Activated CD4-positive, alpha-beta memory T cell treated with anti-CD3 and anti-CD28 coated beads for 36 hours (primary cell): ENCODE measurements at regions not wholly inside any gene's neighbourhood (a gene's known extent, or its start where the extent isn't known, plus 50 kb on each side); places are given as distances from the start of the nearest gene placed in this dataset.

Experiments used
- CTCF ChIA-PET: fragments of 350-600 bp; sonication (Branson Sonifier 250); formaldehyde crosslinking; loops from one replicate; lab custom pipeline; 2021; ENCODE audit warnings: antibody characterized with exemption, inconsistent platforms; lab: Charles Lee
- POLR2A ChIA-PET: fragments of 350-600 bp; sonication (Branson Sonifier 250); formaldehyde crosslinking; loops from one replicate; lab custom pipeline; 2021; ENCODE audit warnings: antibody characterized with exemption; lab: Charles Lee
- DNase-seq: peaks from one replicate; pipeline ENCODE4 v3.0.0-alpha.2; 2020
- H3K27ac Mint-ChIP-seq: one replicate; pipeline ENCODE4 v1.8.0; 2021; ENCODE audit warnings: mixed read lengths
- H3K27me3 Mint-ChIP-seq: one replicate; pipeline ENCODE4 v1.8.0; 2021; ENCODE audit warnings: mixed read lengths
- H3K36me3 Mint-ChIP-seq: one replicate; pipeline ENCODE4 v1.8.0; 2021; ENCODE audit warnings: mixed read lengths
- H3K4me1 Mint-ChIP-seq: one replicate; pipeline ENCODE4 v1.8.0; 2021; ENCODE audit warnings: low read depth, mixed read lengths
- H3K4me3 Mint-ChIP-seq: one replicate; pipeline ENCODE4 v1.8.0; 2021; ENCODE audit warnings: mild to moderate bottlenecking, mixed read lengths
- H3K9me3 Mint-ChIP-seq: one replicate; pipeline ENCODE4 v1.8.0; 2021; ENCODE audit warnings: mixed read lengths
- intact Hi-C: fragments of 100-400 bp; cut with micrococcal nuclease; formaldehyde crosslinking; loops from one replicate; pipeline ENCODE4 v1.15.1; 2023

GRCh38 chr6:21467091-21467490, 126.5 kb upstream of the SOX4 start:
- ChIA-PET POLR2A (no interaction called here), CTCF (no interaction called here)
- Mint-ChIP-seq H3K4me1 (no peaks in the 10 kb centered on the region), H3K27me3 (peaks cover 3% of the 10 kb centered on the region), H3K27ac (no peak overlapping the region), H3K4me3 (no peak overlapping the region), H3K9me3 (no peaks in the 10 kb centered on the region), H3K36me3 (no peaks in the 10 kb centered on the region)
- DNase-seq: no peak
- intact Hi-C loops: no loop called here

- Mint-ChIP-seq H3K4me3 (no peak overlapping the region), H3K36me3 (no peaks in the 10 kb centered on the region)
Observed at GRCh38 chr6:21468461-21468860, 125.1 kb upstream of the SOX4 start.

GRCh38 chr6:21469213-21469612, 124.3 kb upstream of the SOX4 start:
- Mint-ChIP-seq H3K27ac (no peak overlapping the region), H3K4me1 (no peaks in the 10 kb centered on the region), H3K4me3 (no peak overlapping the region), H3K9me3 (no peaks in the 10 kb centered on the region), H3K36me3 (no peaks in the 10 kb centered on the region), H3K27me3 (peaks cover 4% of the 10 kb centered on the region)
- ChIA-PET CTCF (no interaction called here), POLR2A (no interaction called here)
- no peak for DNase-seq
- intact Hi-C loops: no loop called here

More at GRCh38 chr6:21468461-21468860, 125.1 kb upstream of the SOX4 start:
- Mint-ChIP-seq H3K9me3 (no peaks in the 10 kb centered on the region), H3K27ac (no peak overlapping the region), H3K4me1 (no peaks in the 10 kb centered on the region), H3K27me3 (peaks cover 4% of the 10 kb centered on the region)
- ChIA-PET CTCF (no interaction called here), POLR2A (no interaction called here)
- DNase-seq: no peak
- intact Hi-C loops: no loop called here

- no peaks in the 10 kb centered on the region for H3K9me3 Mint-ChIP-seq
- ChIA-PET CTCF (no interaction called here), POLR2A (no interaction called here)
- intact Hi-C loops: no loop called here
- no peak for DNase-seq
- peaks cover 3% of the 10 kb centered on the region for H3K27me3 Mint-ChIP-seq
- no peaks in the 10 kb centered on the region for H3K36me3 Mint-ChIP-seq
- no peak overlapping the region for H3K27ac Mint-ChIP-seq
- no peaks in the 10 kb centered on the region for H3K4me1 Mint-ChIP-seq
- no peak overlapping the region for H3K4me3 Mint-ChIP-seq
Observed at GRCh38 chr6:21476112-21476511, 117.4 kb upstream of the SOX4 start.

GRCh38 chr6:21478411-21478810, 115.1 kb upstream of the SOX4 start:
- CTCF ChIA-PET: no interaction called here
- Mint-ChIP-seq H3K27ac (no peak overlapping the region), H3K9me3 (no peaks in the 10 kb centered on the region), H3K27me3 (peaks cover 1% of the 10 kb centered on the region), H3K4me1 (no peaks in the 10 kb centered on the region), H3K4me3 (no peak overlapping the region), H3K36me3 (no peaks in the 10 kb centered on the region)
- POLR2A ChIA-PET: no interaction called here
- intact Hi-C loops: no loop called here
- no peak for DNase-seq

GRCh38 chr6:21478883-21479539, 114.5 kb upstream of the SOX4 start:
- Mint-ChIP-seq H3K27ac (no peak overlapping the region), H3K4me1 (no peaks in the 10 kb centered on the region), H3K4me3 (no peak overlapping the region), H3K9me3 (no peaks in the 10 kb centered on the region), H3K36me3 (no peaks in the 10 kb centered on the region), H3K27me3 (peaks cover 2% of the 10 kb centered on the region)
- CTCF ChIA-PET: no interaction called here
- POLR2A ChIA-PET: no interaction called here
- DNase-seq: no peak
- intact Hi-C loops: no loop called here

- H3K9me3 Mint-ChIP-seq: no peaks in the 10 kb centered on the region
- H3K4me3 Mint-ChIP-seq: no peak overlapping the region
- DNase-seq: no peak
- ChIA-PET CTCF (no interaction called here), POLR2A (no interaction called here)
- H3K27me3 Mint-ChIP-seq: peaks cover 7% of the 10 kb centered on the region
- intact Hi-C loops: no loop called here
- H3K27ac Mint-ChIP-seq: no peak overlapping the region
- H3K36me3 Mint-ChIP-seq: no peaks in the 10 kb centered on the region
- H3K4me1 Mint-ChIP-seq: no peaks in the 10 kb centered on the region
Observed at GRCh38 chr6:21486115-21486514, 107.4 kb upstream of the SOX4 start.

GRCh38 chr6:21489826-21490225, 103.7 kb upstream of the SOX4 start:
- POLR2A ChIA-PET: no interaction called here
- Mint-ChIP-seq H3K36me3 (no peaks in the 10 kb centered on the region), H3K27me3 (peaks cover 4% of the 10 kb centered on the region), H3K9me3 (no peaks in the 10 kb centered on the region), H3K4me1 (no peaks in the 10 kb centered on the region), H3K27ac (no peak overlapping the region), H3K4me3 (no peak overlapping the region)
- DNase-seq: no peak
- intact Hi-C loops: no loop called here
- CTCF ChIA-PET: no interaction called here

- intact Hi-C loops: no loop called here
- Mint-ChIP-seq H3K4me1 (no peaks in the 10 kb centered on the region), H3K27me3 (no peaks in the 10 kb centered on the region), H3K9me3 (no peaks in the 10 kb centered on the region), H3K4me3 (no peak overlapping the region), H3K36me3 (no peaks in the 10 kb centered on the region), H3K27ac (no peak overlapping the region)
- CTCF ChIA-PET: no interaction called here
- POLR2A ChIA-PET: no interaction called here
- DNase-seq: no peak
Observed at GRCh38 chr6:21491955-21492354, 101.6 kb upstream of the SOX4 start.

- Mint-ChIP-seq H3K4me3 (no peak overlapping the region), H3K9me3 (no peaks in the 10 kb centered on the region), H3K27me3 (no peaks in the 10 kb centered on the region), H3K36me3 (no peaks in the 10 kb centered on the region), H3K27ac (no peak overlapping the region), H3K4me1 (no peaks in the 10 kb centered on the region)
- ChIA-PET POLR2A (no interaction called here), CTCF (no interaction called here)
- no peak for DNase-seq
- intact Hi-C loops: no loop called here
Observed at GRCh38 chr6:21494505-21494904, 99.0 kb upstream of the SOX4 start.

- Mint-ChIP-seq H3K9me3 (no peaks in the 10 kb centered on the region), H3K27ac (no peak overlapping the region), H3K27me3 (no peaks in the 10 kb centered on the region), H3K4me1 (no peaks in the 10 kb centered on the region), H3K36me3 (no peaks in the 10 kb centered on the region), H3K4me3 (no peak overlapping the region)
- ChIA-PET POLR2A (interaction anchor here (0.6 kb wide), 1 partner anchor 128 kb away, joined by 3 read pairs; no protein-coding TSS in a partner anchor), CTCF (no interaction called here)
- DNase-seq: no peak
- intact Hi-C loops: no loop called here
Observed at GRCh38 chr6:21496196-21496595, 97.4 kb upstream of the SOX4 start.

GRCh38 chr6:21496706-21497105, 96.8 kb upstream of the SOX4 start:
- CTCF ChIA-PET: no interaction called here

GRCh38 chr6:21500314-21501020, 93.1 kb upstream of the SOX4 start:
- no peak overlapping the region for H3K4me3 Mint-ChIP-seq
- no peaks in the 10 kb centered on the region for H3K36me3 Mint-ChIP-seq
- no peaks in the 10 kb centered on the region for H3K4me1 Mint-ChIP-seq
- H3K27ac Mint-ChIP-seq: no peak overlapping the region
- H3K27me3 Mint-ChIP-seq: no peaks in the 10 kb centered on the region
- DNase-seq: no peak
- H3K9me3 Mint-ChIP-seq: no peaks in the 10 kb centered on the region
- POLR2A ChIA-PET: no interaction called here
- intact Hi-C loops: no loop called here
- CTCF ChIA-PET: no interaction called here

More at GRCh38 chr6:21496706-21497105, 96.8 kb upstream of the SOX4 start:
- H3K9me3 Mint-ChIP-seq: no peaks in the 10 kb centered on the region
- no peaks in the 10 kb centered on the region for H3K27me3 Mint-ChIP-seq
- POLR2A ChIA-PET: interaction anchor here (0.6 kb wide), 1 partner anchor 127 kb away, joined by 3 read pairs; no protein-coding TSS in a partner anchor
- H3K27ac Mint-ChIP-seq: no peak overlapping the region
- no peaks in the 10 kb centered on the region for H3K4me1 Mint-ChIP-seq
- DNase-seq: no peak
- H3K36me3 Mint-ChIP-seq: no peaks in the 10 kb centered on the region
- no peak overlapping the region for H3K4me3 Mint-ChIP-seq
- intact Hi-C loops: no loop called here
